Hepatocyte (in vitro differentiated cells): ENCODE measurements at regions not wholly inside any gene's neighbourhood (a gene's known extent, or its start where the extent isn't known, plus 50 kb on each side); places are given as distances from the start of the nearest gene placed in this dataset.

Experiments
- DNase-seq: peaks from one replicate; pipeline ENCODE4 v3.0.0-alpha.2; 2016; ENCODE audit warnings: low spot score
- H2AFZ ChIP-seq: fragments of 200-600 bp; sonication (generic); 2 replicates; pipeline ENCODE4 v1.6.0; 2016; ENCODE audit warnings: antibody characterized with exemption, mild to moderate bottlenecking
- H3K27ac ChIP-seq: fragments of 200-600 bp; sonication (generic); 2 replicates; pipeline ENCODE4 v1.5.1; 2016; ENCODE audit warnings: mild to moderate bottlenecking
- H3K27me3 ChIP-seq: fragments of 200-600 bp; sonication (generic); 2 replicates; pipeline ENCODE4 v1.6.1; 2016
- H3K36me3 ChIP-seq: fragments of 200-600 bp; sonication (generic); replicated peaks from 2 replicates; pipeline ENCODE4 v1.5.1; 2016; ENCODE audit warnings: low read depth; ENCODE audit not compliant: insufficient read depth
- H3K4me1 ChIP-seq: fragments of 200-600 bp; sonication (generic); 2 replicates; pipeline ENCODE4 v1.5.1; 2016; ENCODE audit warnings: mild to moderate bottlenecking, moderate library complexity; ENCODE audit not compliant: insufficient read depth
- H3K4me2 ChIP-seq: fragments of 200-600 bp; sonication (generic); 2 replicates; pipeline ENCODE4 v1.6.0; 2016
- H3K4me3 ChIP-seq: fragments of 200-600 bp; sonication (generic); 2 replicates; pipeline ENCODE4 v1.5.1; 2016; ENCODE audit warnings: mild to moderate bottlenecking
- H3K79me2 ChIP-seq: fragments of 200-600 bp; sonication (generic); 2 replicates; pipeline ENCODE4 v1.6.0; 2017; ENCODE audit warnings: mild to moderate bottlenecking
- H3K9me2 ChIP-seq: fragments of 200-600 bp; sonication (generic); replicated peaks from 2 replicates; pipeline ENCODE4 v1.6.0; 2017; ENCODE audit warnings: mild to moderate bottlenecking; ENCODE audit not compliant: insufficient read depth
- H3K9me3 ChIP-seq: fragments of 200-600 bp; sonication (generic); 2 replicates; pipeline ENCODE4 v1.5.1; 2016; ENCODE audit warnings: low read depth, mild to moderate bottlenecking
- H4K20me1 ChIP-seq: fragments of 200-600 bp; sonication (generic); 2 replicates; pipeline ENCODE4 v1.6.0; 2016; ENCODE audit warnings: mild to moderate bottlenecking; ENCODE audit not compliant: insufficient read depth, poor library complexity, severe bottlenecking
- CTCF ChIP-seq: fragments of 200-600 bp; sonication (generic); IDR thresholded peaks from 2 replicates; pipeline ENCODE4 v1.5.1; 2016; ENCODE audit warnings: antibody characterized with exemption, mild to moderate bottlenecking; ENCODE audit not compliant: poor library complexity
- EZH2 ChIP-seq: fragments of 200-600 bp; sonication (generic); IDR thresholded peaks from 2 replicates; pipeline ENCODE4 v1.6.1; 2016; ENCODE audit warnings: antibody characterized with exemption, mild to moderate bottlenecking, borderline replicate concordance
- EZH2phosphoT487 ChIP-seq: fragments of 200-600 bp; sonication (generic); IDR thresholded peaks from one replicate; pipeline ENCODE4 v1.6.1; 2018; ENCODE audit warnings: antibody characterized with exemption, mild to moderate bottlenecking, low read depth, moderate library complexity; ENCODE audit not compliant: unreplicated experiment, severe bottlenecking
- WGBS: methylation state at CpG from one replicate; pipeline ENCODE4 v1.1.6; 2016; ENCODE audit warnings: low lambda C conversion rate; ENCODE audit errors: missing lambda C conversion rate; 5-methylcytosine and 5-hydroxymethylcytosine counted together

DNA sequence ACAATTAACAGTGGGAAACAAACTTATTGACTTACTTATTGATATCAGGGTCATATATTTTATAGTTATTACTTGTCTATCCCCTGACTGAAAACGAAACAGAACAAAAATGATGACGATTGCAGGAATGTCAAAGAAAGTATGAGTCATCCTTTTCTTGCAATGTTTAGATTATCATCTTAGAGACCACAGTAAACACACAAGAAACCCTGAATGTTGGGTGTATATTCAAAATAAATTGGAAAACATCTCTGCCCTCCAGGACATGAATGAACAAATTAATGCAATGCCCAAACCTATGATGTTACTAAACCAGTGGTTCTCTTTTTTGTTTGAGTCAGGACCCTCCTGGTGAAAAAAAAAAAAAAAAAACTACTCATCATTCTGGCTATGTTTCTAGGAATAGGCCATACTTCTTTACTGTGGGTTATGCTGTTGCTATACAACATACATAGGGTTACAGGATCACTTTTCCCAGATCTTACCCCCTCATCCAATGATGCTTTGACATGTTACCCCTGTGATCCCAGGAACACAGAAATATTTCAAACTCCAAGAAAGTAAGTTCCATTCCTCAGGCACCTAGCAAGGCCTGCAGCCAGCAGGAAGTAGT, 623.4 kb upstream of the IGFBP3 start:
- Histone ChIP-seq H3K27ac (peak overlapping the region; percentile 76), H3K4me3 (no peak overlapping the region), H4K20me1 (no peaks in the 10 kb centered on the region), H3K27me3 (no peaks in the 10 kb centered on the region), H3K36me3 (no peaks in the 10 kb centered on the region), H3K4me2 (peak overlapping the region; percentile 43), H2AFZ (no peak overlapping the region), H3K4me1 (peaks cover 11% of the 10 kb centered on the region), H3K79me2 (no peaks in the 10 kb centered on the region), H3K9me2 (no peaks in the 10 kb centered on the region), H3K9me3 (no peaks in the 10 kb centered on the region)
- 0% methylated on average over 2 of the region's 2 CpGs for WGBS
- no peak for DNase-seq
- no peak for TF ChIP-seq CTCF
- TF ChIP-seq EZH2phosphoT487: no peak
- TF ChIP-seq EZH2: no peak

GRCh38 chr7:46542076-46542475, 621.0 kb upstream of the IGFBP3 start:
- H3K79me2 ChIP-seq: no peaks in the 10 kb centered on the region
- H4K20me1 ChIP-seq: no peaks in the 10 kb centered on the region
- 41% methylated on average over 1 of the region's 1 CpG for WGBS
- no peak overlapping the region for H2AFZ ChIP-seq
- no peak for DNase-seq
- H3K9me2 ChIP-seq: no peaks in the 10 kb centered on the region
- H3K9me3 ChIP-seq: no peaks in the 10 kb centered on the region
- no peaks in the 10 kb centered on the region for H3K36me3 ChIP-seq
- H3K27ac ChIP-seq: peak overlapping the region; percentile 36
- no peaks in the 10 kb centered on the region for H3K27me3 ChIP-seq
- H3K4me1 ChIP-seq: peaks cover 11% of the 10 kb centered on the region
- TF ChIP-seq EZH2phosphoT487 (peak; percentile 67), EZH2 (no peak), CTCF (no peak)
- H3K4me3 ChIP-seq: no peak overlapping the region
- H3K4me2 ChIP-seq: no peak overlapping the region

DNA sequence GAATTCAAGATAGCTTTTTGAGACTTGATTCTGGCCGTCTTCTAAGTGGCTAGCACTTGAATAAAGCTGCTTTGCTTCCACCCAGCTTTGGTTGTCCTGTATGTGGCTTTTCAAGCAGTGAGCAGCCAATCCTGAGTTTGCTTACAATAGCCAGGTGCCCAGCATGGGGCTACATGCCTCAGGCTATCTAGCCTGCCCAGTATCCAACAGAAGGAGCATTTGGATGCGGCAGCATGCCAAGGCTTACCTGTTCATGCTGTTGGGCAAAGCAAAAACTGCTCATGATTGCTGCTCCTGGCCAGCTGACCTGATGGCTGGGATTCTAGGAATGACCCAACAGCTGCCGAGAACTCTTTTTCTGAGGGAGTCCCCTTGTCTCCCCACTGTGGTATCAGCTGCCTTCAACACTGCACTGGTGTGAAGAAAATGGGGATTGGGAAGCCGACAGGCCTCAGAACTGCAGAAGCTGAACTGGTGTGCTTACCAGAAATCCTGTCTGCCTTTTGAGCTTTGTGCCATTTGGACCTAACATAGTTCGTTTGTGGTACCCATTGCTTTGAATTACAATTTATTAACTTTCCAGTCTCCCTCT, 618.9 kb upstream of the IGFBP3 start:
- DNase-seq: no peak
- no peak overlapping the region for H3K4me2 ChIP-seq
- H3K36me3 ChIP-seq: no peaks in the 10 kb centered on the region
- no peak overlapping the region for H2AFZ ChIP-seq
- H3K4me1 ChIP-seq: peaks cover 11% of the 10 kb centered on the region
- H3K27me3 ChIP-seq: no peaks in the 10 kb centered on the region
- H3K27ac ChIP-seq: no peak overlapping the region
- TF ChIP-seq CTCF (no peak), EZH2phosphoT487 (no peak), EZH2 (no peak)
- WGBS: 80% methylated on average over 5 of the region's 5 CpGs
- H3K9me2 ChIP-seq: no peaks in the 10 kb centered on the region
- no peak overlapping the region for H3K4me3 ChIP-seq
- no peaks in the 10 kb centered on the region for H4K20me1 ChIP-seq
- H3K79me2 ChIP-seq: no peaks in the 10 kb centered on the region
- no peaks in the 10 kb centered on the region for H3K9me3 ChIP-seq
